Stomach smooth muscle (tissue), 2 donors: ENCODE measurements at regions not wholly inside any gene's neighbourhood (a gene's known extent, or its start where the extent isn't known, plus 50 kb on each side); places are given as distances from the start of the nearest gene placed in this dataset.

Experiments
- H3K27ac ChIP-seq: one replicate; pipeline ENCODE4 v1.7.0; 2013; ENCODE audit warnings: mild to moderate bottlenecking, low read length, inconsistent platforms
- H3K27me3 ChIP-seq, 2 donors: one replicate each; pipeline ENCODE4 v1.7.0; 2013; ENCODE audit warnings: low read length in 2 of 2; ENCODE audit not compliant: insufficient read depth in 2 of 2, control insufficient read depth in 1 of 2
- H3K36me3 ChIP-seq, 2 donors: one replicate each; pipeline ENCODE4 v1.7.0; 2013; ENCODE audit warnings: low read length in 2 of 2; ENCODE audit not compliant: control insufficient read depth in 2 of 2, insufficient read depth in 2 of 2
- H3K4me1 ChIP-seq: one replicate; pipeline ENCODE4 v1.7.0; 2013; ENCODE audit warnings: low read length; ENCODE audit not compliant: control insufficient read depth, insufficient read depth
- H3K4me3 ChIP-seq, 2 donors: one replicate each; pipeline ENCODE4 v1.7.0; 2013; ENCODE audit warnings: low read length in 2 of 2
- H3K9ac ChIP-seq, 2 donors: one replicate each; pipeline ENCODE4 v1.7.0; 2013; ENCODE audit warnings: low read length in 2 of 2, mild to moderate bottlenecking in 1 of 2
- H3K9me3 ChIP-seq, 2 donors: one replicate each; pipeline ENCODE4 v1.7.0; 2013; ENCODE audit warnings: low read length in 2 of 2; ENCODE audit not compliant: control insufficient read depth in 2 of 2
- donor health status: healthy.
- donor health status: Pancreatic carcinoma.

DNA sequence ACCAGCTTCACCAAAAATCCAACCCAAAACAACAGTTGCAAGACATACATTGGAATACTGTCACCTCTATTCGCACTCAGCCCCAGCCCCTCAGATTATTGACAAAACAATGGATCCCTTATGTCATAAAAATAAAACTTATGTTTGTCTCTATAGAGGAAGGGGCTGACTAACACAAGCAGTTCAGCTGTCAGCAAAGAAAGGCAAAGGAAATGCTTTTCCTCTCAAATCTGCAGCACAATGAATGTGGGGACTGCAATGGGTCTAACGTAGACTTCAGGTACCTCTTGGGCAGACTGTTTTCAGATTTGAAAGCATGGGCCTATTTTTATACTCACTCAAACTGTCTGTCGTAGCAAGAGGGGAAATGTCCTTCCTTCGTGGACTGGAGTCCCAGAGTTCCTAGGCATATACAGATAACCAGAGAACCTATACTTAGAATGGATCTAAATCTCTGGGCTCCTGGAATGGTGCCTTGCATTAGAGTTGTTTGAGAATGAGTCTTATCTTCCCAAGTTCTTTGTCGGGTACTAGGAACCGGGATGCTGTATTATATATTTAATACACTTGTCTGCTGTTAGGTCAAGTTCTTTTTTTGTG lies 307.7 kb upstream of the DDX53 start:
- H3K27ac ChIP-seq: no peak overlapping the region
- H3K4me3 ChIP-seq: no peak overlapping the region
- H3K27me3 ChIP-seq: no peaks in the 10 kb centered on the region
- no peaks in the 10 kb centered on the region for H3K36me3 ChIP-seq
- H3K9ac ChIP-seq: no peak overlapping the region
- no peaks in the 10 kb centered on the region for H3K4me1 ChIP-seq
- H3K9me3 ChIP-seq: no peaks in the 10 kb centered on the region

DNA sequence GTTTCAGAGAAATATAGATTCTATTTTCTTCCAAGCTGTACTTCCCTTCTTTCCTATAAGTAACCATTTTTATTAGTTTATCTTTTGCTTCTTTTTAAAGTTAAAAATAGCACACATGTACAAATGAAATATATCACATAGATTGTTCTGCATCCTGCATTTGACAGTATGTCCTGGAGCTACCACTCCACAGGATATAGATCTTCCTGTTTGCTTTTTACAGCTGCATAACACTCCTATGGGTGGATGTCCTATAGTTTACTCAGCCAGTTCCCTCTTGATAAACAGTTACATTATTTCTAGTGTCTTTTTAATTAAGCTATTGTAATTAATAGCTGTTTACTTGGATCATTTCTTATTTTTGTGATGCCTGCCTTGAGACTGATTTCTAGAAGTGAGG lies 301.6 kb upstream of the DDX53 start:
- Histone ChIP-seq H3K36me3 (no peaks in the 10 kb centered on the region), H3K27ac (no peak overlapping the region), H3K27me3 (no peaks in the 10 kb centered on the region), H3K9ac (no peak overlapping the region), H3K4me3 (no peak overlapping the region), H3K4me1 (no peaks in the 10 kb centered on the region), H3K9me3 (no peaks in the 10 kb centered on the region)

DNA sequence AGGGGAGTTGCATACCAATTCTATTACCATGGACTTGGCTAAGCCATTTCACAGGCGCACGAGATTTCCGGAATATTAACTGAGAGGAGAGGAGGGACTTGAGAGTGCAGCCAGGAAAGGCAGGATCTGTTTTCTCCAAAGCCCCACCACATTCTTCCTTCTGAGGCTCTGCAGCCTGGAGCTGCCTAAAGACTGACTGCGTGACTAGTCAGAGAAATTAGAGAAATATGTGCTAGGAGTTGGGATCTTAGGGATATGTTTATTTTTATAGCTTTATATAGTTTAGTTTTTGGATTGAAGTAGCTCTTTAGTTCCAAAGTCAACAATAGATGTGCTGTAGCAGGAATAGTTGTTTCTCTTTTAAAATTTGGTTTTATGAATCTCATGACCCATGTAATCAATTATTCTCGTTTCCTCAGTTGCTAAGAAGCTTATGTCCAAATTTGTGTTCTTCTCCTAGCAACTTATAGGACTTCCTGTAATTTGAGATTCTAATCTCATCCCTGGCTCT lies 300.1 kb upstream of the DDX53 start:
- Histone ChIP-seq H3K9ac (no peak overlapping the region), H3K27me3 (no peaks in the 10 kb centered on the region), H3K9me3 (no peaks in the 10 kb centered on the region), H3K4me3 (no peak overlapping the region), H3K36me3 (no peaks in the 10 kb centered on the region), H3K4me1 (no peaks in the 10 kb centered on the region), H3K27ac (no peak overlapping the region)

DNA sequence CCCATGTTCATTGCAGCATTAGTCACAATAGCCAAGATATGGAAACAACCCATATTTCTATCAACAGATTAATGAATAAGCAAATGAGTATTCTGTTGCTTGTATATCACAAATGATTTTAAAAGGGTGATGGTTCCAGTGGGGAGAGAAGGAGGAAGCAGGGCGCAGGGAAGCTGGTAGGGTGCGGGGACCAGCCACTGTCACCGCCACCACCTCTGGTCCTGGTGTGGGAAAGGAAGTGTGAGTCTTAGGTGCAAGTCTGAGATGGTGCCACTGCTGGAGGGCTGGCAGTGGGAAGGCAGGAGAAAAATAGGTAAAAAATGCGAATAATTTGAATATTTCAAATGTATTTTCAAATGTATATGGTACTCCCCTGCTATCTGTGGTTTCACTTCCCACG lies 286.8 kb upstream of the DDX53 start:
- H3K4me3 ChIP-seq: no peak overlapping the region
- H3K4me1 ChIP-seq: no peaks in the 10 kb centered on the region
- H3K27ac ChIP-seq: no peak overlapping the region
- no peaks in the 10 kb centered on the region for H3K9me3 ChIP-seq
- H3K36me3 ChIP-seq: no peaks in the 10 kb centered on the region
- no peaks in the 10 kb centered on the region for H3K27me3 ChIP-seq
- H3K9ac ChIP-seq: no peak overlapping the region

DNA sequence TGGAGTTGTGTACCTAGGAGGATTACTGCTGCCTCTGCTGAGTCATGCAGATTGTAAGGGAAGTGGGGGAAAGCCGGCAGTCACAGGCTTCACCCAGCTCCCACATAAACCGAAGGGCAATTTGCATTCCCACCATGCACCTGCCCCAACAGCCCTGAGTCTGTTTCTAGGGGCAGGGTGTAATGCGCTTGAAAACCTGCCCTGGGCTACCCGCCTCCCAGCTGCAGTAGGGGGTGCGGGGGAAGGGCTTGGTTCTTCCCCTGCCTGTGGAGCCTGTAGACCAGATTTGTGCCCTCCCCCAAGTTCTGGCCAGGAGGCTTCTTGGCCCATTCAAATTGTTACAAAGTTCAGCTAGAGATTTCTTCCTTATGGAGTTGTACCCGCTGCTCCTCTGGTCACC lies 269.2 kb upstream of the DDX53 start:
- no peak overlapping the region for H3K4me3 ChIP-seq
- no peaks in the 10 kb centered on the region for H3K4me1 ChIP-seq
- no peaks in the 10 kb centered on the region for H3K9me3 ChIP-seq
- H3K36me3 ChIP-seq: no peaks in the 10 kb centered on the region
- no peaks in the 10 kb centered on the region for H3K27me3 ChIP-seq
- H3K27ac ChIP-seq: no peak overlapping the region
- H3K9ac ChIP-seq: no peak overlapping the region

DNA sequence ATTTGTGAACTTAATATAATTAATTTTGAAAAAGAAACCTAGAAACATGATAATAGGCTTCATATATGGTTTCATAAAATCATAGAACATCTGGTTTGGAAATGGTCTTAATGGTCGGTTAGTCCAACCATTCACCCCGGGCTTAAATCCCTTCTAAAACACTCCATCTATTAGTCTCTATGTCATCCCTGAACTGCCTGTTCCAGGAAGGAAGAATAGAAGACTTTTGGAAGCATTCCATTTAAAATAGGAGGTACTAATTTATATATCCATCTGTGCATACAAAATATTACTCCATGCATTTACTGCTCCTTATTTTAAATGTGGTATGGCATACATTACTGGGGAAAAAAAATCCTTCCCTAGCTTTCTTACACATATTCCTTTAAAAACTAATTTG lies 262.2 kb upstream of the DDX53 start:
- Histone ChIP-seq H3K4me1 (no peaks in the 10 kb centered on the region), H3K4me3 (no peak overlapping the region), H3K9ac (no peak overlapping the region), H3K27ac (no peak overlapping the region), H3K36me3 (no peaks in the 10 kb centered on the region), H3K27me3 (no peaks in the 10 kb centered on the region), H3K9me3 (no peaks in the 10 kb centered on the region)

DNA sequence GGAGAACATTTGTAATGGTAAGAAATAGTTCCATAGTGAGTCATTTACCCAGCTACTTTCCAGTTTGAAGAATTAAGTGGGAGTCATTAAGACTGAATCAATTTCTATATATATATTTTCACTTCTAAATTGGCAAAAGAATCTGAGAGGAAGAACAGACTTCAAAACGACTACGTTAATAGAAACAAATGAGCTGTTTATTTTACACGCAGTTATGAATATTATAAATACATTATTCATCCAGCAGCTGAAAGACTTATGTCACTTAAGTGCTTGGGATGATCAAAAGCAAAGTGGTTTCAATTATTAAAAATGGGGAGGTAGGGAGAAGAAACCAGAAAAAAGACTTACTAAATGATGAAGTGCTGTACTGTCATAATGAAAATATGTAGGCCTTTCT lies 260.5 kb upstream of the DDX53 start:
- Histone ChIP-seq H3K36me3 (no peaks in the 10 kb centered on the region), H3K27ac (no peak overlapping the region), H3K9me3 (peaks cover 0 to 2% of the 10 kb centered on the region in 2 donors), H3K4me3 (no peak overlapping the region), H3K9ac (no peak overlapping the region), H3K27me3 (no peaks in the 10 kb centered on the region), H3K4me1 (no peaks in the 10 kb centered on the region)

DNA sequence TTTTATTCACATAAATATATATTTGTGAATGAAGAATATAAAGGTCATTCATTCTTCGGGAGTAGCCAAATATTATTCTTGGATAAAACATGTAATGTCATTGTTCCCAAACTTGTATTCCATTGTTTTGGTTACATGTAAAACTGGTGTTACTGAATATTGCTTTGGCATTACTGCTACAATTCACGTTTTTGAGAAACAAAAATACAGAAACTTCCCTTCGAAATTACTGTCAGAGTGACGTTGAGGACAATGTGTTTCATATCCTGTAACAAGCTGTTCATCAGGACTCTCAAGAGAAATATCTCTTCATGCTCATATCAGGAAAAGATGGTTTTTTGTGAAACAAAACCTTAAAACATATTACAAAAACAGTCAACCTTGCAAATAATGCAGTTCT lies 258.9 kb upstream of the DDX53 start:
- Histone ChIP-seq H3K36me3 (no peaks in the 10 kb centered on the region), H3K9ac (no peak overlapping the region), H3K27me3 (no peaks in the 10 kb centered on the region), H3K4me1 (no peaks in the 10 kb centered on the region), H3K9me3 (peaks cover 0 to 2% of the 10 kb centered on the region in 2 donors), H3K27ac (no peak overlapping the region), H3K4me3 (no peak overlapping the region)

DNA sequence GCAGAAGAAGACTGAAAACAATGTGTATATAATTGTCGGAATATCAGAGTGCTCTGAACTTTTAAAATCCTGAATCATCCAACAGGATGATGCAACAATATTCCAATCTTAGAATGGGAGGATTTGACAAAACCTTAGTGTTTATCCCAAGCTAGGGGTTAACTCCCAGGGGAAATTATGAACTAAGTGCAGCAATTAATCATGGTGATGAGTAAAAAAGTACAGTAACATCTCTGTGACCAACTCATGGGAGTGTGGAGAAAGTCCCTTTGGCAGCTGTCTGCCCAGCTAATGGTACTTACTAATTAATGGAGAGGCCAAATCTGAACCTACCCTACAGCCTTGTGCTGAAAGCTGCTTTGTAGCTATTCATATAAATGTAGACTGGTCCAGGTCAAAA lies 257.6 kb upstream of the DDX53 start:
- H3K27ac ChIP-seq: no peak overlapping the region

DNA sequence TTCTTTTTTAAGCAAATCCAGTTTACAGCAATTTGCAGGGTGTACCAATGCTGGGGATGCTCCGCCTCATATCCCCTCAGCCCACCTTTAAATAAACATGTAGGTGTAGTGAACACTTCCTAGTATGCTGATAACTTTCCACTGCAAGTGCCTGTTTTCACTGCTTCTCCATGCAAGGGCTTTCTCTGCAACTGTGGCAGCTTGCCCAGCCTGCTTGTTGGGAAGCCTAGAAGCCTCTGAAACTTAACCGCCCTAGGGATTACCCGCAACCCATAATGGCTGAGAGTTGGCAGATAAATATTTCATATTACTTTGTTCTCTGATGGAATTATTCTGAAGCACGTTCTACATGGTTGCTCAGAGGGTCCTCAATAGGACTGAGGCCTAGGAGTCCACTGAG lies 253.7 kb upstream of the DDX53 start:
- Histone ChIP-seq H3K9me3 (peaks cover 0 to 2% of the 10 kb centered on the region in 2 donors), H3K4me1 (no peaks in the 10 kb centered on the region), H3K36me3 (no peaks in the 10 kb centered on the region), H3K4me3 (no peak overlapping the region), H3K27me3 (no peaks in the 10 kb centered on the region), H3K9ac (no peak overlapping the region), H3K27ac (no peak overlapping the region)

More for the DNA sequence above, 257.6 kb upstream of the DDX53 start:
- Histone ChIP-seq H3K4me3 (no peak overlapping the region), H3K9me3 (peaks cover 0 to 2% of the 10 kb centered on the region in 2 donors), H3K9ac (no peak overlapping the region), H3K4me1 (no peaks in the 10 kb centered on the region), H3K36me3 (no peaks in the 10 kb centered on the region), H3K27me3 (no peaks in the 10 kb centered on the region)

DNA sequence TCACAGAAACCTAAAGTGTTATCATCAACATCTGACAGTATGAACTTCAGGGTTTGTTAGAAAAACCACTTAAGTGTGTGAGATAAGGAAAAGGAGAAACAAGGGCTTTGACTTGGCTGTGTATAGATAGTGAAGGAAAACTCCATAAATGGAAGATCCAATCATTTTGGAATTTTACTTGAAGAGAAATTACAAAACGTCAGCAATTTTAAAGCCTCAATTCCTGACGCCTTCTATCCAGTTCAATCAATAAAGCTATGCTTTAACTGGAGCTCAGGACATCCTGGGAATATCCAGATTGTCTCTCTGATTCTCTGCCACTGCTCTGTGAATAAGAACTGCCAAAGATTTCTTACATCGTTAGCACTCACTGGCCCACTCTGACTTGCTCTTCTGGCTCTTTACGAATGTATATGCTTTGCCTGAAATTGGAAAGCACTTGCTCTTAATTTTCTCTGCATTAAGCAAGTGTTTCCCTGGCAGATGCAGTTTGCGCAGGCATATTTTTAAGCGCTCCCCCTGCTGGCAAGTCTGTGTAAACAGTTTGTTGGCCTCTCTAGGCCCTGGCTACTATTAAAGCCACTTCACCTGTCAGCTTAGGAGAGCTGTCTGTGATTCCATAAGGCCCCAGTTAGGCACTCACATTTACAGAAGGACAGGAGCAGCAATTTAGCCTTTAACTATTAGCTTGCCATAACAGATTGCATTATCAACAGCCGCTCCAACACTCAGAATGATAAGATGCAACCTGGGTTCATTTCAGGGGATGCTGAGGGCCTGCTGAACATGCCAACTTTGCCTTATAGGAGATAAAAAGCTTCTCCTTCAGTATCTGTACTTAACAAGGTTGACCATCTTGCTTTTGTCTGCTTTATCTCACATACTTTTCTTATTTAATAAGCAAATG lies 251.4 kb upstream of the DDX53 start:
- H3K9me3 ChIP-seq: peaks cover 0 to 2% of the 10 kb centered on the region in 2 donors
- no peak overlapping the region for H3K27ac ChIP-seq
- no peaks in the 10 kb centered on the region for H3K4me1 ChIP-seq
- H3K27me3 ChIP-seq: no peaks in the 10 kb centered on the region
- no peak overlapping the region for H3K9ac ChIP-seq
- no peaks in the 10 kb centered on the region for H3K36me3 ChIP-seq
- H3K4me3 ChIP-seq: no peak overlapping the region
